Myocyte (in vitro differentiated cells): ENCODE measurements at regions not wholly inside any gene's neighbourhood (a gene's known extent, or its start where the extent isn't known, plus 50 kb on each side); places are given as distances from the start of the nearest gene placed in this dataset.
"Not testable (repeated sequence)": the region's sequence is repeated elsewhere in the genome, so short reads cannot be mapped to it uniquely, and the experiment has no call there.

ENCODE experiments used
- DNase-seq: peaks from one replicate; pipeline ENCODE4 v3.0.0-alpha.2; 2012; ENCODE audit warnings: low read depth

DNA sequence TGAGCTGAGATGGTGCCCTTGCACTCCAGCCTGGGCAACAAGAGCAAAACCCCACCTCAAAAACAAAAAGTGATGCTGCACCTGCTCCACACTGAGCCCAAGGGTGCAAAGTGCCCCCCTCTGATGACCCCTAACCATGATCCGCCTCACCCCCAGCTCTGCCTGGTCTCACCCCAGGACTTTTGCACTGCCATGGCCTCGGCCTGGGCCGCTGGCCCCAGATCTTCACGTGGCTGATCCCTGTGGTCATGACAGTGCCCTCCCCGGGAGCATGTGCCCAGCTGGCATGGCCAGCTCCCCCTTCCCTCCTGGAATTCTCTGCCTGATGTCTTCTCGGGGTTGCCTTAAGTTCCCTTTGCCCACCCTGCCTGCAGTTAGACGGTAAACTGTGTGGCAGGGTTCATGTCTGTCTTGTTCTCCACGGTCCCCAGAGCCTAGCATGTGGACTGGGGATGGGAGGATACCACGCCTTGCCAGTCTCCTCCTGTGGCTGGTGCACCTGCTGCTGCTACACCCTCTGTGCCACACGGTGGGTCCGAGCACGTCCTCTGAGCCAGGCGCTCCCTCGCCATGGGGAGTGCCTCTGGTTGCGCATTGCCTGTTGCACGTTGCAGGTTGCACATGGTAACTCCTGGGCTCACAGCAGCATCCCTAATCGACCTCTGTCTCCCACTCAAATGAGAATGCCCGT is 77.4 kb upstream of the PPP1R26 start:
- DNase-seq, result no peak

- DNase-seq, result no peak
Observed at GRCh38 chr9:135402739-135403695, 76.6 kb upstream of the PPP1R26 start.

- no peak for DNase-seq
Observed at GRCh38 chr9:135403733-135404450, 75.7 kb upstream of the PPP1R26 start.

DNA sequence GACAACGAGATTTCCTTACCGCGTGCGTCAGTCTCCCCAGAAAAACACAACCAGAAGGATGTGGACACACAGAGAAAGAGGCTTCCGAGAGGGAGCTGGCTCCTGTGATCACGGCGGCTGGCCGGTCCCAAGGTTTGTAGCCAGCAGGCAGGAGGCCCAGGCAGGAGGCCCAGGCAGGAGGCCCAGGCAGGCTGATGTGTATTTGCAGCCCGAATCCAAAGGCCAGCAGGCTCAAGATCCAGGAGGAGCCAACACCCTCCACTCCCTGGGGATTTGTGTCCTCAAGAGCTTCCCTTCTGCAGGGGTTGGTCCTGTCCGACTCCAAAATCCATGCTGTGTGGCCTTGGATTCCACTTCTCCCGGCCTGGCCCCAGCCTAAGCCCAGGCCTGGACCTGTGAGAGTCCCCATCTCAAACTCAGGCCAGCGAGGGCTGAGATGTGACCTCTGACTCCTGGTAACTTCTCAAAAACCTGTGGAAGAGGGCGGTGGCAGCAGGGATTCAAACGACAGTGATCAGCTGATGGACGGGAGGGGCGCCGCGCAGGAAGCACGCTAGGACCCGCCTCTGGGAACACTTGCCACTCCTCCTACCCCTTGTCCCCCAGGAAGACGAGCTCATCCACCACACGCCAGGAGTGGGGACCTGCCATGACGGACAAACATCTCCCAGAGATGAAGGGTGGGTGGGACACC is 75.0 kb upstream of the PPP1R26 start:
- no peak for DNase-seq

DNA sequence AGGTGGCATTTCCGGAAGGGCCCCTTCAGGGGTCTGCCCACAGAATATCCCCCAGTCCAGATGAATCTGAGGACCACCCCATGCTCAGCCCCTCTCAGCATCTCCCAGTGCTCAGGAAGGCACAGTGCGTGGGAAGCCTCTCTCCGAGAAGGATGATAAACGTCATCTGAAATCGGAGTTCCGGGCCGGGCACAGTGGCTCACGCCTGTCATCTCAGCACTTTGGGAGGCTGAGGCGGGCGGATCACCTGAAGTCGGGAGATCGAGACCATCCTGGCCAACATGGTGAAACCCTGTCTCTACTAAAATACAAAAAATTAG is 74.5 kb upstream of the PPP1R26 start:
- DNase-seq, result not testable (repeated sequence)

DNA sequence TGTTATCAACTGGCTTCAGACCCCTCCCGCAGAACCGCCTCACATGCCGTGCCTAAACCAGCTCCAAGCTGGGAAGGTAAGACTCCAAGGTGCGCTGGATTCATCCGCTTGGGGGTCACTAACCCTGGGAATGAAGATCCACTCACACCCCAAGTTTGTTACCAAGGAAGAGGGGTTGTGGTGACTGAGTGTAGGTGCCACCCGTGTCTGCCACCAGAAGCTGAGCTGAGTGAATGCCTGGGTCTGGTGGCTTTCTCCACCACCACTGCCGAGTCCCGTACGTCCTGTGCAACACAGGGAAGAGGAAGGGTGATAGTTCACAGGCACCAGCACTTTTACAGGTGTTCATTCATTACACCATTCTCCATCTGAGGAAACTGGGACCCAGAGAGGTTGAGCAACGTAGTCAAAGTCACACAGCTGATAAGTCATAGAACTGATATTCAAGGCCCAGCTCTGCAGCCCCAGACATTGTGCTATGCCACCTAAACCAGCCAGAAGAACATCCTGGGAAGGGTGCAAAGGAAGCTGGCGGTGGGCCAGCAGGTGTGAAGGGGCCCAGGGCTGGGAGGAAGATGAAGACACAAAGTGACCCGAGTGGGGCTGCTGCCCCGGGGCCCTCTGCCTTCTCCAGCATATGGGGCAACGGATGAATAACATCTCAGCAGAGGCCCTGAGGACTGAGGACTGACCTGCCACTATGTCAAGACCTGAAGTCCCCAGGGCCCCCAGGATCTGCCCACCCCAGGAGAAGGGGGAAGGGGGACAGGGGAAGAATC is 70.9 kb upstream of the PPP1R26 start:
- no peak for DNase-seq

DNA sequence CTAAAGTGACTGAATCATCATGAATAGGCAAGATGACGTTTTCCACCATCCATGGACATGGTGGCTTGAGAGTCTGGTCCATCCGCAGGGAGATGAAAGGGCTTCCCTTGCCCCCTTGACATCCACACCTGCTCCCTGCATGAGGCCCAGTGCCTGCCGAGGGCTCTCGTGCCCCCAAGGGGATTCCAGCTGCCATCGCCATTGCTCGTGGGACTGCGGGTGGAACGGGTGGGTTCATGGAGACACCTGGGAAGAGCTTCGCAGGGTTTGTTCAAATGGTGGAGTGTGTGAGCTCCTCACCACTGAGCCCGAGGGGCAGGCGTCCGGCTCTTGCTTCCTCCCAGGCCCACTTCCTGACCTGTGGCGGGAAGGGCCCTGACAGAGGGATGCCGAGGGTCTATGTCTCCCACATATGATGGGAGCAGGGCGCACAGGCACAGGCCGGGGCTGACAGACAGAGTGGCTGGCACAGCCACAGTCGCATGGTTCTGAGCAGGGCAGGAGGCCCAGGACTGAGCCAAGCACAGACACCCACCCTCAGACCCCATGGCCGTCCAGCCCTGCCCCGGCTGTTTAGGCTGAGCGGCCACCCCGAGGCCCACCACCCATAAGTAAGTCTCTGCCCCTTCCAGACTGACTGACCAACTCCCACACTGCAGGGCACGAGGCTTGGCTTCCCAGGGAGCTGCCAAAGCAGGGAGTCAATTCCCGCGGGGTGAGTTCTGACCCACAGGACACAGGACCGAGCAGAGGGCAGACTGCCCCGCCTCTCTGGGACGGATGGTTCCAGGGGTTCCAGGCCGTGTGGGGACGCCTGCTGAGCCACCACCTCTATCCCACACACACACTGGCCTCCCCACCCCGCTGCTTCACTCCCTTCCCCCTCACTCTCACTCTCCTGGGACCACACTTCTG is 70.0 kb upstream of the PPP1R26 start:
- no peak for DNase-seq

- no peak for DNase-seq
Observed at GRCh38 chr9:135410421-135410820, 69.2 kb upstream of the PPP1R26 start.

- no peak for DNase-seq
Observed at GRCh38 chr9:135410831-135411473, 68.6 kb upstream of the PPP1R26 start.

- DNase-seq, result not testable (repeated sequence)
Observed at GRCh38 chr9:135411605-135412004, 68.0 kb upstream of the PPP1R26 start.

DNA sequence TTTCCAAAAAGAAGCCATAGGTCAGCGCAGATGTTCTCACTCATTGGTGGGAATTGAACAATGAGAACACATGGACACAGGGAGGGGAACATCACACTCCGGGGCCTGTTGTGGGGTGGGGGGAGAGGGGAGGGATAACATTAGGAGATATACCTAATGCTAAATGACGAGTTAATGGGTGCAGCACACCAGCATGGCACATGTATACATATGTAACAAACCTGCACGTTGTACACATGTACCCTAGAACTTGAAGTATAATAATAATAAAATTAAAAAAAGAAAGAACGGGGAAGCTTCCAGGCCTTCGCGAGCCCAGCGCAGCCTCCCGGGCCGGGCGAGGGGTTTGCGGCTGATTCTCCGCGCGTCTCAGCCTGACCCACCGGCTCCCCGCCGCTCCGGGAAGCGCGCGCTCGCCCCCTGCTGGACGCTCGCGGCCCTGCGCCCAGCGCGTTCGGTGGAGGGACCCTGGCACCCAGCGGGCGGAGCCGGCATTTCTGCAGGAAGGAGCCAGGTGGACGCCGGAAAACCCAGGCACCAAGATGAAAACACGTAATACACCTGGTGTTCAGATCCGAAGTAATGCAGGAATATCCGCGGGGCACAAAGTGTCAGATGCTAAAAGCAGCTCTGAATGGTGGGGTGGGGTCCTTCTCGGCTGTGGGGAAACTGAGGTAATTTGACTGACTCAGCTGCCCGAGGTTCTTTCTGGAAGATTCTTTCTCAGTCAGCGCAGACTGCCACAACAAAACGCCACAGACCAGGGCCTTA is 67.1 kb upstream of the PPP1R26 start:
- peak; percentile 52 for DNase-seq

DNA sequence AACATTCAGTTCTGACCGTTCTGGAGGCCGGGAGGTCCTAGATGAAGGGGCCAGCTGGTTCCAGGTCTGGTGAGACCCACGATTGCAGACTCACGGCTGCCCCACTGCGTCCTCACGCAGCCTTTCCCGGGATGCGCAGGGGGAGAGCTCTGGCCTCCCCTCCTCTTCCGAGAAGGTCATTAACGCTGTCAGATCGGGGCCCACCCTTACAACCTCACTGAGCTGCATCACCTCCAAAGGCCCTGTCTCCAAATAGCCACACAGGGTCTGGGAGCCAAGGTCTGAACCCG is 66.6 kb upstream of the PPP1R26 start:
- no peak for DNase-seq

DNA sequence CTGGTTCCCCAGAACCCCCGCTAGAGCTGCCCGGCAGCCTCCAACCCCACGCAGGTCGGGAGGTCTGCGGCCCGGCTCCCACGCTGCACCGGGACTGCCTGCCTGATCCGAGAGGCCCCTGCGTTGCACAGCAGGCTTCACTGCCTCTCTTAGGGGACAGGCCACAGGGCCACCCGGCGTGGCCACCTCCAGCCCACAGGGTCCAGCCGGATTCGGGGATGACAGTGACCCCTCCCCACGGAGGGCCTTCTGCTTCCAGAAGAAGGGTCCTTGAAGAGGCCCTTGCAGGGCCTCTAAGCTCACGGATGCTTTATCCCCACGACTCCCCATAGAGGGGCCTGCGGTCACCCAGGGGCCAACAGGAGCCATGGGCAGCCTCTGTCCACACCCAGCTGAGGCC is 66.1 kb upstream of the PPP1R26 start:
- no peak for DNase-seq

DNA sequence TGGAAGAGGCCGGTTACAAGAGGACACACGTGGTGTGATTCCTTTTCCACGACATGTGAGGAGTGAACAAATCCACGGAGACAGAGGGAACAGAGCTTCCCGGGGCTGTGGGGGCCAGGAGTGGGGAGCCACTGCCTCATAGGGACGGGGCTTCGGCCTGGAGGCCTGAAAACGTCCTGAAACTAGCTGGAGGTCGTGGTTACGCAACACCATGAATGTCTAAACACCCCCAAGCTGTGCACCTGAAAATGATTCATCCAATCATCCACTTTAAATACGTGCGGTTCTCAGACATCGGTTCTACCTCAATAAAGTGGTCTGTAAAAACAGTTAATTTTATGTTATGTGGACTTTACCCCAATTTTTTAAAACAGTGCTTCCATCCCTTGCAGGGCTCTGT is 65.3 kb upstream of the PPP1R26 start:
- DNase-seq, result no peak

DNA sequence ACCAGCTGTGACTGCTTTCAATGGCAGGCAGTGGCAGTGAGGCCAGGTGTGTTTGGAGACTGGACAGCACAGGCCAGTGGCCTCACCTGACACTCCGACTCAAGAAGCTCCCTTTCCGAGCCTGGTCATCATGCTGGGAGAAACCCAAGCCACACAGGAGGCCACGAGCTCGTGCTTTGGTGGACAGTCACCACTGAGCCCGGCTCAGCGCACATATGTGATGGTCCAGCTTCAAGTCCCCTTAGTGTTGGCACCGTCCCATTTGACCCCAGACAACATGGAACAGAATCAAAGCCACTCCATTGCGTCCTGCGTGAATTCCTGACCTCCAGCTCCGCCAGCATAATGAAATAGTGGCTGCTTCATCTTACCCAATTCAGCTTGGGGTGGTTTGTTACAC is 64.0 kb upstream of the PPP1R26 start:
- no peak for DNase-seq

DNA sequence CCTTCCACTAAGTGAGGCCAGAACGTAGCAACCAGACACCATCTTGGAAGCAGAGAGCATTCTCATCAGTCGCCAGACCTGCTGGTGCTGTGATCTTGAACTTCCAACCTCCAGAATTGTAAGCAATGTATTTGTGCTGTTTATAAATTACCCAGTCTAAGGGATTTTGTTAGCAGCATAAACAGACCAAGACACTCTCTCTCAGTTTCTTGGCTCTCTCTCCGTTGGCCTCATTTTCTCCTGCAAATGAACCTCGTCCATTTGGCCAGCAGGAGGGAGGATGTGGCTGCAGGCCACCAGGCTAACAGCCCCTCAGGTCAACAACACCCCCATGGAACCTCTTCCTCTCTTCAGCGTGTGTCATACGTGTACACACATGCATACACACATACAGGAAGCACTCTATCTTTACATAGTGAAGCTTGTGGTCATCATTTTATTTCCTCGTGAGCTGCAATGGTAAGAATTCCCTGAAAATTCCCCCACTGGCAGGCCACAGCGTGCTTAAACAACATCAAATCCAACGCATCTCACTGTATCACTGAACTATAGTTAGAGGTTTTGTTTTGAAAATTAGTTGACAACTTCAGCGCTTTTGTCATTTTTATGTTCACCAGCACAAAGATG is 62.8 kb upstream of the PPP1R26 start:
- DNase-seq, result no peak

DNA sequence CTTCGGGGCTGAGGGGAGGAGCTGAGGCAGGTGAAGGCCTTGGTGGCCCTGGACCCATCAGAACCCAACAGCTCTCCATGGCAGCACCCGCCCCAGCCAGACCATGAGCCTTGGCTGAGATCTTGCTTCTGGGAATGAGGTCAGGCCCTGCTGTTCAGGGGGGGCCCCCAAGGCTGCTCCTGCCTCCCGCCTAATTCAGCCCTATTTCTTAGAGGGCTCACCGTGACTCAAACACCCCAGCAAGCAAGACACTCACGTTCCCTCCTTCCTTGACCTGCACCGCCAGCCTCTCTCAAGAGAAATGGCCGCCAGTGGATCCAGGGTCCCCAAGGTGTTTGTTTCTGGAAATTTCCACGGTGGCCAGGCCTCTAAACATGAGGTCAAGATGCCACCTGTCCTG is 61.4 kb upstream of the PPP1R26 start:
- no peak for DNase-seq

DNA sequence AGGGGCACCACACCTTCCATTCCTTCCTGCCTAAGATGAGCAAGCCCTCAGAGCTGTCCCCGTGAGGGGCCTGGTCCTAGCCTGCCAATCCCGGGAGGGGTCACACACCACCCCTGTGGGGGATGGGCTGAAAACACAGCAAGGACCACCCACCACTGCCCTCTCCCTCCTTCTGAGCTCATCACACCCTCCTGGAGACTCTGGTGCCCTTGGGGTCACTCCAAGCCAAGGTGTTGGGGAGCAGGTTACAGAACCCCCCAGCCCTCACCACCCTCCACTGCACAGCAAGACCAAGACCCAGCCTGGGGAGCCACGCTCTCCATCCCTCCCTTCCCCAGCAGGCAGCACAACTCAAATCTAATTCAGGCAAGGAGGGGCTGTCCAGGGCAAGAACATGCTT is 60.5 kb upstream of the PPP1R26 start:
- DNase-seq, result no peak
